B cell (primary cell): ENCODE measurements at regions not wholly inside any gene's neighbourhood (a gene's known extent, or its start where the extent isn't known, plus 50 kb on each side); places are given as distances from the start of the nearest gene placed in this dataset.

ENCODE experiments used
- EZH2 ChIP-seq: IDR thresholded peaks from 2 replicates; pipeline ENCODE4 v1.6.1; 2012; ENCODE audit warnings: borderline replicate concordance, low read depth, mild to moderate bottlenecking, moderate library complexity, low read length; ENCODE audit not compliant: insufficient read depth, poor library complexity, severe bottlenecking
- TF ChIP-seq, protein P1 (sequence below): fragments of 200-600 bp; IDR thresholded peaks from one replicate; pipeline ENCODE4 v1.8.0; 2022; ENCODE audit warnings: antibody characterized with exemption, mild to moderate bottlenecking

GRCh38 chr18:78853341-78853740, 126.3 kb upstream of the SALL3 start:
- TF ChIP-seq, protein P1, sequence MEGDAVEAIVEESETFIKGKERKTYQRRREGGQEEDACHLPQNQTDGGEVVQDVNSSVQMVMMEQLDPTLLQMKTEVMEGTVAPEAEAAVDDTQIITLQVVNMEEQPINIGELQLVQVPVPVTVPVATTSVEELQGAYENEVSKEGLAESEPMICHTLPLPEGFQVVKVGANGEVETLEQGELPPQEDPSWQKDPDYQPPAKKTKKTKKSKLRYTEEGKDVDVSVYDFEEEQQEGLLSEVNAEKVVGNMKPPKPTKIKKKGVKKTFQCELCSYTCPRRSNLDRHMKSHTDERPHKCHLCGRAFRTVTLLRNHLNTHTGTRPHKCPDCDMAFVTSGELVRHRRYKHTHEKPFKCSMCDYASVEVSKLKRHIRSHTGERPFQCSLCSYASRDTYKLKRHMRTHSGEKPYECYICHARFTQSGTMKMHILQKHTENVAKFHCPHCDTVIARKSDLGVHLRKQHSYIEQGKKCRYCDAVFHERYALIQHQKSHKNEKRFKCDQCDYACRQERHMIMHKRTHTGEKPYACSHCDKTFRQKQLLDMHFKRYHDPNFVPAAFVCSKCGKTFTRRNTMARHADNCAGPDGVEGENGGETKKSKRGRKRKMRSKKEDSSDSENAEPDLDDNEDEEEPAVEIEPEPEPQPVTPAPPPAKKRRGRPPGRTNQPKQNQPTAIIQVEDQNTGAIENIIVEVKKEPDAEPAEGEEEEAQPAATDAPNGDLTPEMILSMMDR = no peak
- TF ChIP-seq EZH2 = no peak
